Activated B cell treated with CpG ODN at 0.5 μM for 24 hours (primary cell): ENCODE measurements at regions not wholly inside any gene's neighbourhood (a gene's known extent, or its start where the extent isn't known, plus 50 kb on each side); places are given as distances from the start of the nearest gene placed in this dataset.

Source experiments
- ATAC-seq: fragments of 200-7000 bp; cut with Tn5 transposase; one replicate; pipeline ENCODE4 v1.10.0; 2021; ENCODE audit warnings: low read depth, mild to moderate bottlenecking, moderate library complexity
- CTCF ChIA-PET: fragments of 350-600 bp; sonication (Branson Sonifier 250); formaldehyde crosslinking; loops from one replicate; lab custom pipeline; 2021; ENCODE audit warnings: antibody characterized with exemption; lab: Charles Lee
- POLR2A ChIA-PET: fragments of 350-600 bp; sonication (Branson Sonifier 250); formaldehyde crosslinking; loops from one replicate; lab custom pipeline; 2021; ENCODE audit warnings: antibody characterized with exemption; lab: Charles Lee
- DNase-seq: peaks from one replicate; pipeline ENCODE4 v3.0.0; 2022
- H3K27ac Mint-ChIP-seq: one replicate; pipeline ENCODE4 v1.8.0; 2020; ENCODE audit warnings: mixed read lengths
- H3K27me3 Mint-ChIP-seq: one replicate; pipeline ENCODE4 v1.8.0; 2021; ENCODE audit warnings: mixed read lengths
- H3K36me3 Mint-ChIP-seq: one replicate; pipeline ENCODE4 v1.8.0; 2021; ENCODE audit warnings: low read depth, mixed read lengths
- H3K4me1 Mint-ChIP-seq: one replicate; pipeline ENCODE4 v1.8.0; 2021; ENCODE audit warnings: mixed read lengths
- H3K4me3 Mint-ChIP-seq: one replicate; pipeline ENCODE4 v1.8.0; 2020; ENCODE audit warnings: mild to moderate bottlenecking, mixed read lengths
- H3K9me3 Mint-ChIP-seq: one replicate; pipeline ENCODE4 v1.8.0; 2020; ENCODE audit warnings: mixed read lengths
- intact Hi-C: fragments of 100-400 bp; cut with micrococcal nuclease; formaldehyde crosslinking; loops from one replicate; pipeline ENCODE4 v1.15.1; 2024
- TF ChIP-seq, protein P1 (sequence below): fragments of 200-600 bp; IDR thresholded peaks from one replicate; pipeline ENCODE4 v1.8.0; 2022; ENCODE audit warnings: antibody characterized with exemption, mild to moderate bottlenecking

DNA sequence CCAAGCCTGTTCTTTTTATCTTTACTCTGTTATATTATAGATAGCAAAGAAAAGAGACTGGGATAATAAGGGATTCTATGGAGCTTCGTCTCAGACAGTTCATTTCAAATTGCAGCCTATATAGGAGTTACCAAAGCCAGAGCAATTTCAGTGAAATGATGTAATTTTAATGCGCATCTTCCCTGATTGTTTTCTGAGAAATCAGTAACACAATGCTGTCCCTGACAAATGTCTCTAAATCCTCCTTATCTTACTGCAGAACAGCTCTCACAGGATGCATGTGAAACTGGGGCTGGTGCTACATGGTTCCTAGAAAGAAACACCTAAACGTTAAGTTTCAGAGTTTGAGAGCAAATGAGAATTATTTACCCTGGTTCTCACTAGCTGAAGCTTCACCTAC is 467.9 kb upstream of the ANO3 start:
- POLR2A ChIA-PET: no interaction called here
- no peaks in the 10 kb centered on the region for H3K36me3 Mint-ChIP-seq

DNA sequence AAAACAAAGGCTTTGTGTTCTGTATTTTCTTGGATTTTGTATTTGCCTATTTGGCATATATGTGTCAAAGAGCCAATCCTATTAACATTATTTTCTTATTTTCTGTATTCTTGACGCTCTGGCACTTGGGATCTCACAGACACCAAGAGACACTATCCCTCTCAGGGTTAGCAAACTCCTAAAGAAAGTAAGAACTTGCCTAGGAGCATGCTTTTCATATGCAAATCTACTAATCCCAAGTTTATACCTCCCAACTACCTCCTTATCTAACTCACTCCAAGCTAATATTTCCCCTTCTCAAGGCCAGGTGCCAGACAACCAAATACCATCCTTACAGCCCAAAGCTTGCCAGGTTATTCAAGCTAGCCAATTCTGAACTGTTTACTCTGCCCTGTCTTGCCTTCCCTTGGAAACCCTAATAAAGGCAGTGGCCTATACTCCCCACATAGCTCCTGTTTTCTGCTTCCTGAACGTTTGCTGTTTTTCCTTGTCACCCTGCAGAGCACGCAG is 455.4 kb upstream of the ANO3 start:
- H3K27me3 Mint-ChIP-seq: no peaks in the 10 kb centered on the region

More for the DNA sequence above, 467.9 kb upstream of the ANO3 start:
- DNase-seq (no peak), ATAC-seq (no peak)
- no peak overlapping the region for H3K4me3 Mint-ChIP-seq
- H3K4me1 Mint-ChIP-seq: no peaks in the 10 kb centered on the region
- no peak overlapping the region for H3K27ac Mint-ChIP-seq
- CTCF ChIA-PET: no interaction called here
- no peaks in the 10 kb centered on the region for H3K27me3 Mint-ChIP-seq
- intact Hi-C loops: loop anchor here (10.0 kb wide), 1 partner anchor 61 kb away; no protein-coding TSS in a partner anchor
- TF ChIP-seq, protein P1, sequence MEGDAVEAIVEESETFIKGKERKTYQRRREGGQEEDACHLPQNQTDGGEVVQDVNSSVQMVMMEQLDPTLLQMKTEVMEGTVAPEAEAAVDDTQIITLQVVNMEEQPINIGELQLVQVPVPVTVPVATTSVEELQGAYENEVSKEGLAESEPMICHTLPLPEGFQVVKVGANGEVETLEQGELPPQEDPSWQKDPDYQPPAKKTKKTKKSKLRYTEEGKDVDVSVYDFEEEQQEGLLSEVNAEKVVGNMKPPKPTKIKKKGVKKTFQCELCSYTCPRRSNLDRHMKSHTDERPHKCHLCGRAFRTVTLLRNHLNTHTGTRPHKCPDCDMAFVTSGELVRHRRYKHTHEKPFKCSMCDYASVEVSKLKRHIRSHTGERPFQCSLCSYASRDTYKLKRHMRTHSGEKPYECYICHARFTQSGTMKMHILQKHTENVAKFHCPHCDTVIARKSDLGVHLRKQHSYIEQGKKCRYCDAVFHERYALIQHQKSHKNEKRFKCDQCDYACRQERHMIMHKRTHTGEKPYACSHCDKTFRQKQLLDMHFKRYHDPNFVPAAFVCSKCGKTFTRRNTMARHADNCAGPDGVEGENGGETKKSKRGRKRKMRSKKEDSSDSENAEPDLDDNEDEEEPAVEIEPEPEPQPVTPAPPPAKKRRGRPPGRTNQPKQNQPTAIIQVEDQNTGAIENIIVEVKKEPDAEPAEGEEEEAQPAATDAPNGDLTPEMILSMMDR: no peak
- H3K9me3 Mint-ChIP-seq: no peaks in the 10 kb centered on the region

DNA sequence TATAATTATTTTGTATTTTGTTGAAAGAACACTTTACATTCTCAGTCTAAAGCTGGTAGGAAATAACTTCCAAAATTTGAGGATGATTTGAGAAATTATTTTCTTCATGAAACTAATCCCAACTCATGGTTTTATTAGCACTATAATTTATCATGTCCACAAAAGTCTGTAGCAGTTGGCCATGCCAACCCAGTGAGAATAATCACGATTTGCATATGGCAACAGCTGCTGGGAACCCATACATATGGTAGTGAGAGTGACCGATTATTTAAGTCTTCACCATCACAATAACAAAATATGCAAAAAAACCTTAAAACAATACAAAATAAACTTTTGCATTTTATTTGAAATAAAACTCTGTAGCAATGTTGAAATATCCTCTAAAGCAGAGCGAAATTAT is 445.9 kb upstream of the ANO3 start:
- TF ChIP-seq, protein P1: no peak
- intact Hi-C loops: no loop called here
- Mint-ChIP-seq H3K27ac (no peak overlapping the region), H3K9me3 (no peaks in the 10 kb centered on the region), H3K4me3 (no peak overlapping the region), H3K27me3 (no peaks in the 10 kb centered on the region), H3K4me1 (no peaks in the 10 kb centered on the region), H3K36me3 (no peaks in the 10 kb centered on the region)
- ChIA-PET CTCF (interaction anchor here (0.6 kb wide), 1 partner anchor 96 kb away, joined by 3 read pairs; no protein-coding TSS in a partner anchor), POLR2A (no interaction called here)
- no peak for DNase-seq
- ATAC-seq: no peak

More for the DNA sequence above, 455.4 kb upstream of the ANO3 start:
- Mint-ChIP-seq H3K27ac (no peak overlapping the region), H3K4me1 (no peaks in the 10 kb centered on the region), H3K4me3 (no peak overlapping the region), H3K36me3 (no peaks in the 10 kb centered on the region), H3K9me3 (peaks cover 2% of the 10 kb centered on the region)
- ChIA-PET CTCF (no interaction called here), POLR2A (no interaction called here)
- intact Hi-C loops: no loop called here
- TF ChIP-seq, protein P1: no peak
- no peak for DNase-seq
- no peak for ATAC-seq

DNA sequence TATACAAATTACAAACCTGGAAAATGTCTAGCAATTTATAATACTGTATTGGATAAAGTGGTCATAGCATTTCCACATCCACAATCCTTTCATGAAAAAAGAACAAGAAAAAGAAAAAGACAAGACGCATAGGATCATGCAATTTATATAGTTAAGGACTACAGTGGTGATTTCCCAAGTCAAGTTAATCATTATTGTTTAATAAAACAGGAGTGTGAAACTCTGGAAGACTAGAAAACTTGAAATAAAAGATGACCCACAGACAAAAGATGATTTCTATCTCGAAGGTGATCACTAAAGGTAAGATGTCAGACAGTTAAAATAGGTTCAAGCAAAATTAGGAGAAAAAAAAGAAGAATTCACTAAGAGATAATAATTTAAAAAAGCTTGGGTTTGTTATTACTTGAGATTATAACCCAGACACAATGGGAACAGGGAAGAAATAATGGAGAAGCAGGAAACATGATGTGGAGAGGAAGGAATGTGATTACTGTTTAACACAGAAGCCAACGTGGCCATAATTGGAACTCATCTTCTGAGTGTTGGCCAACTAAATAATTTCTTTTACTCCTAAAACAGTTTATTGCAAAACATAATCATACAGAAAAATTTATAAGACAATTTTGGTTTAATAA is 441.2 kb upstream of the ANO3 start:
- DNase-seq: no peak
- Mint-ChIP-seq H3K36me3 (no peaks in the 10 kb centered on the region), H3K27me3 (no peaks in the 10 kb centered on the region), H3K4me1 (no peaks in the 10 kb centered on the region), H3K4me3 (no peak overlapping the region), H3K9me3 (no peaks in the 10 kb centered on the region), H3K27ac (no peak overlapping the region)
- TF ChIP-seq, protein P1: no peak
- intact Hi-C loops: no loop called here
- no peak for ATAC-seq
- POLR2A ChIA-PET: no interaction called here
- CTCF ChIA-PET: no interaction called here

DNA sequence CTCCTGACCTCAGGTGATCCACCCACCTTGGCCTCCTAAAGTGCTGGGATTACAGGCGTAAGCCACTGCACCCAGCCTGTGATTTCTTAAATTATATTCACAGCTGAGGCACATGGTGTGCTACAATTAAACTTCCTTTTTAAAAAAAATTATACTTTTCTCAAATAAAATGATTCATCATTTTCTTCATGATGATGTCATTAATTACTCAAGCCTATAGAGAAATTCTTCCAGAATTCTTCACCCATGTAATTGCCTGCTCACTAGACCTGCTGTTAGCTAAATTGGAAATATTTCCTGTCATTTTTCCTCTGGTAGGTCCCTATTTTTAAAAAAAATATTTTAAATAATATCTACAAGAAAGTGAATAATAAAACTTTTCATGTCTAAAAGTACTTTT is 440.0 kb upstream of the ANO3 start:
- no peaks in the 10 kb centered on the region for H3K9me3 Mint-ChIP-seq
- H3K27me3 Mint-ChIP-seq: no peaks in the 10 kb centered on the region
- H3K4me3 Mint-ChIP-seq: no peak overlapping the region
- DNase-seq (no peak), ATAC-seq (no peak)
- no peaks in the 10 kb centered on the region for H3K36me3 Mint-ChIP-seq
- H3K4me1 Mint-ChIP-seq: no peaks in the 10 kb centered on the region
- CTCF ChIA-PET: no interaction called here
- no peak overlapping the region for H3K27ac Mint-ChIP-seq
- POLR2A ChIA-PET: no interaction called here
- intact Hi-C loops: no loop called here
- TF ChIP-seq, protein P1: no peak
